MM.1S (cell line): ENCODE measurements at regions not wholly inside any gene's neighbourhood (a gene's known extent, or its start where the extent isn't known, plus 50 kb on each side); places are given as distances from the start of the nearest gene placed in this dataset.

Source experiments
- DNase-seq: peaks from one replicate; pipeline ENCODE4 v3.0.0-alpha.2; 2015
- H2AFZ ChIP-seq: fragments of 300-600 bp; sonication (generic); 2 replicates; pipeline ENCODE4 v1.6.0; 2016; ENCODE audit warnings: antibody characterized with exemption, low read length
- H3F3A ChIP-seq: fragments of 300-600 bp; sonication (generic); 2 replicates; pipeline ENCODE4 v1.6.1; 2016; ENCODE audit warnings: mild to moderate bottlenecking, antibody characterized with exemption, low read length, moderate library complexity, mixed read lengths; ENCODE audit not compliant: insufficient read depth
- H3K27ac ChIP-seq: fragments of 300-600 bp; sonication (generic); 2 replicates; pipeline ENCODE4 v1.5.1; 2016; ENCODE audit warnings: mild to moderate bottlenecking, low read length
- H3K27me3 ChIP-seq: fragments of 300-600 bp; sonication (generic); replicated peaks from 2 replicates; pipeline ENCODE4 v1.6.0; 2016; ENCODE audit warnings: low read length; ENCODE audit not compliant: insufficient read depth
- H3K36me3 ChIP-seq: fragments of 300-600 bp; sonication (generic); replicated peaks from 2 replicates; pipeline ENCODE4 v1.6.1; 2016; ENCODE audit warnings: mild to moderate bottlenecking, low read length, mixed read lengths; ENCODE audit not compliant: insufficient read depth
- H3K4me1 ChIP-seq: fragments of 300-600 bp; sonication (generic); 2 replicates; pipeline ENCODE4 v1.6.1; 2016; ENCODE audit warnings: low read length, mixed read lengths
- H3K4me2 ChIP-seq: fragments of 300-600 bp; sonication (generic); 2 replicates; pipeline ENCODE4 v1.6.0; 2016; ENCODE audit warnings: low read depth, low read length
- H3K4me3 ChIP-seq: fragments of 300-600 bp; sonication (generic); 2 replicates; pipeline ENCODE4 v1.5.1; 2016; ENCODE audit warnings: low read length, mixed read lengths
- H3K79me2 ChIP-seq: fragments of 300-600 bp; sonication (generic); 2 replicates; pipeline ENCODE4 v1.6.1; 2016; ENCODE audit warnings: mixed run types, low read length, mixed read lengths
- H3K9ac ChIP-seq: fragments of 300-600 bp; sonication (generic); 2 replicates; pipeline ENCODE4 v1.6.1; 2016; ENCODE audit warnings: low read length, mixed read lengths
- H3K9me2 ChIP-seq: fragments of 300-600 bp; sonication (generic); replicated peaks from 2 replicates; pipeline ENCODE4 v1.6.1; 2016; ENCODE audit warnings: mild to moderate bottlenecking, low read length, mixed read lengths; ENCODE audit not compliant: insufficient read depth
- H3K9me3 ChIP-seq: fragments of 300-600 bp; sonication (generic); replicated peaks from 2 replicates; pipeline ENCODE4 v1.6.1; 2016; ENCODE audit warnings: mild to moderate bottlenecking, low read length, mixed read lengths; ENCODE audit not compliant: insufficient read depth
- H4K20me1 ChIP-seq: fragments of 300-600 bp; sonication (generic); 2 replicates; pipeline ENCODE4 v1.6.1; 2016; ENCODE audit warnings: mild to moderate bottlenecking, low read length, moderate library complexity, mixed read lengths; ENCODE audit not compliant: insufficient read depth
- CTCF ChIP-seq: fragments of 300-600 bp; sonication (generic); IDR thresholded peaks from 2 replicates; pipeline ENCODE4 v1.5.1; 2016; ENCODE audit warnings: antibody characterized with exemption, low read length, mixed read lengths
- EZH2 ChIP-seq: fragments of 300-600 bp; sonication (generic); optimal IDR thresholded peaks from 2 replicates; pipeline ENCODE3; 2017; ENCODE audit warnings: low read depth, mild to moderate bottlenecking, antibody characterized with exemption, low read length, mixed read lengths
- EZH2phosphoT487 ChIP-seq: fragments of 300-600 bp; sonication (generic); IDR thresholded peaks from 2 replicates; pipeline ENCODE4 v1.6.1; 2018; ENCODE audit warnings: antibody characterized with exemption, low read length

- Histone ChIP-seq H3F3A (no peaks in the 10 kb centered on the region), H3K27me3 (no peaks in the 10 kb centered on the region), H4K20me1 (no peaks in the 10 kb centered on the region), H3K9me3 (no peaks in the 10 kb centered on the region), H3K27ac (no peak overlapping the region), H2AFZ (no peak overlapping the region), H3K4me1 (no peaks in the 10 kb centered on the region), H3K36me3 (no peaks in the 10 kb centered on the region), H3K79me2 (no peaks in the 10 kb centered on the region), H3K9me2 (no peaks in the 10 kb centered on the region), H3K4me2 (no peak overlapping the region), H3K4me3 (no peak overlapping the region), H3K9ac (no peak overlapping the region)
- no peak for TF ChIP-seq CTCF
- TF ChIP-seq EZH2 = no peak
- no peak for TF ChIP-seq EZH2phosphoT487
- DNase-seq = no peak
Observed at GRCh38 chr11:44374001-44374400, 64.1 kb upstream of the ALX4 start.

GRCh38 chr11:44376423-44376822, 66.5 kb upstream of the ALX4 start:
- H3K27ac ChIP-seq = no peak overlapping the region
- DNase-seq = no peak
- H3K36me3 ChIP-seq = no peaks in the 10 kb centered on the region
- no peaks in the 10 kb centered on the region for H4K20me1 ChIP-seq
- no peak overlapping the region for H3K9ac ChIP-seq
- H3K4me2 ChIP-seq = no peak overlapping the region
- no peaks in the 10 kb centered on the region for H3K4me1 ChIP-seq
- H3F3A ChIP-seq = no peaks in the 10 kb centered on the region
- H3K4me3 ChIP-seq = no peak overlapping the region
- TF ChIP-seq EZH2 (no peak), CTCF (no peak), EZH2phosphoT487 (no peak)
- no peaks in the 10 kb centered on the region for H3K9me2 ChIP-seq
- no peaks in the 10 kb centered on the region for H3K9me3 ChIP-seq
- no peaks in the 10 kb centered on the region for H3K79me2 ChIP-seq
- H3K27me3 ChIP-seq = no peaks in the 10 kb centered on the region
- no peak overlapping the region for H2AFZ ChIP-seq

DNA sequence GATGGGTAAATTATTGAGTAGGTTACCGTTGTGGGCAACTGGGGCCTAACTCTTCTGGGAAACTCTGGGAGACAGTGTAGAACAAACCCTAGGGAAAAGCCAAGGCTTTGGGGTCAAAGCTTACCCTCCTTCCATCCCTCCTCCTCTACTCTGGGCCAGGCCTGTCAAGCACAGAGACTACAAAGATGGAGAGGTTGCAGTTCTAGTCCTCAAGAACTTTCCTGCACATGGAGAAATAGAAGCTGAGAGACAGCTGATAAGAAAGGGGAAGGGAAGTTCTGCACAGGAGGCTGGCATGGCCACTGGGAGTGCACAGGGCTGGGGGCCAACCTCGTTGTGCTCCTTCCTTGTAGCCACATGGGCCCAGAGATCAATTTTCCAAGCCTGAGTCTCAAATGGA, 67.2 kb upstream of the ALX4 start:
- H3K27ac ChIP-seq = no peak overlapping the region
- no peak overlapping the region for H3K4me2 ChIP-seq
- no peaks in the 10 kb centered on the region for H4K20me1 ChIP-seq
- H3K9ac ChIP-seq = no peak overlapping the region
- no peaks in the 10 kb centered on the region for H3F3A ChIP-seq
- H3K27me3 ChIP-seq = no peaks in the 10 kb centered on the region
- no peaks in the 10 kb centered on the region for H3K36me3 ChIP-seq
- H2AFZ ChIP-seq = no peak overlapping the region
- TF ChIP-seq EZH2 = no peak
- no peak for TF ChIP-seq CTCF
- TF ChIP-seq EZH2phosphoT487 = no peak
- H3K4me3 ChIP-seq = no peak overlapping the region
- DNase-seq = no peak
- no peaks in the 10 kb centered on the region for H3K79me2 ChIP-seq
- no peaks in the 10 kb centered on the region for H3K4me1 ChIP-seq
- no peaks in the 10 kb centered on the region for H3K9me3 ChIP-seq
- H3K9me2 ChIP-seq = no peaks in the 10 kb centered on the region
